ENCODE measurements at regions not wholly inside any gene's neighbourhood (a gene's known extent, or its start where the extent isn't known, plus 50 kb on each side); places are given as distances from the start of the nearest gene placed in this dataset.

- Mint-ChIP-seq H3K36me3 (ENCODE audit: low read depth) (no peaks in the 10 kb centered on the region), H3K9me3 (no peaks in the 10 kb centered on the region), H3K27me3 (no peaks in the 10 kb centered on the region), H3K4me3 (no peak overlapping the region), H3K4me1 (no peaks in the 10 kb centered on the region), H3K27ac (no peak overlapping the region)
- DNase-seq, result no peak
- ATAC-seq (ENCODE audit: low read depth), result no peak
- POLR2A ChIA-PET, result no interaction called here
- CTCF ChIA-PET, result no interaction called here
- TF ChIP-seq CTCF (IDR thresholded peaks at IDR 0.05), result no peak
- intact Hi-C loops (cut with micrococcal nuclease), result no loop called here
Observed at GRCh38 chr4:155134136-155134535, 74.3 kb upstream of the NPY2R start.

- ChIA-PET CTCF (no interaction called here), POLR2A (no interaction called here)
- intact Hi-C loops (cut with micrococcal nuclease), result no loop called here
- TF ChIP-seq CTCF (IDR thresholded peaks at IDR 0.05), result no peak
- DNase-seq, result no peak
- Mint-ChIP-seq H3K36me3 (ENCODE audit: low read depth) (no peaks in the 10 kb centered on the region), H3K4me3 (no peak overlapping the region), H3K4me1 (no peaks in the 10 kb centered on the region), H3K9me3 (no peaks in the 10 kb centered on the region), H3K27me3 (no peaks in the 10 kb centered on the region), H3K27ac (no peak overlapping the region)
- no peak for ATAC-seq (ENCODE audit: low read depth)
Observed at GRCh38 chr4:155140889-155141288, 67.5 kb upstream of the NPY2R start.

- no peaks in the 10 kb centered on the region for H3K4me1 Mint-ChIP-seq
- H3K36me3 Mint-ChIP-seq (ENCODE audit: low read depth), result no peaks in the 10 kb centered on the region
- intact Hi-C loops (cut with micrococcal nuclease), result no loop called here
- ChIA-PET CTCF (no interaction called here), POLR2A (no interaction called here)
- H3K27ac Mint-ChIP-seq, result no peak overlapping the region
- H3K4me3 Mint-ChIP-seq, result no peak overlapping the region
- no peaks in the 10 kb centered on the region for H3K9me3 Mint-ChIP-seq
- TF ChIP-seq CTCF (IDR thresholded peaks at IDR 0.05), result no peak
- ATAC-seq (ENCODE audit: low read depth) (no peak), DNase-seq (no peak)
- H3K27me3 Mint-ChIP-seq, result no peaks in the 10 kb centered on the region
Observed at GRCh38 chr4:155143512-155143911, 64.9 kb upstream of the NPY2R start.
